Mesodermal cell (in vitro differentiated cells): ENCODE measurements at regions not wholly inside any gene's neighbourhood (a gene's known extent, or its start where the extent isn't known, plus 50 kb on each side); places are given as distances from the start of the nearest gene placed in this dataset.

Source experiments
- H3K27ac ChIP-seq: 2 replicates; pipeline ENCODE4 v1.7.0; 2013; ENCODE audit warnings: mild to moderate bottlenecking, low read depth, low read length, moderate library complexity; ENCODE audit not compliant: severe bottlenecking
- H3K36me3 ChIP-seq: 2 replicates; pipeline ENCODE4 v1.7.1; 2013; ENCODE audit warnings: mild to moderate bottlenecking, low read length, moderate library complexity; ENCODE audit not compliant: control insufficient read depth, insufficient read depth
- H3K4me1 ChIP-seq: one replicate; pipeline ENCODE4 v1.7.1; 2013; ENCODE audit warnings: mild to moderate bottlenecking, low read length; ENCODE audit not compliant: insufficient read depth, control insufficient read depth, poor library complexity, severe bottlenecking
- H3K4me3 ChIP-seq: 2 replicates; pipeline ENCODE4 v1.7.0; 2013; ENCODE audit warnings: low read length, control low read depth, mild to moderate bottlenecking; ENCODE audit not compliant: insufficient read depth, poor library complexity, severe bottlenecking; ENCODE audit errors: extremely low read depth
- H3K9me3 ChIP-seq: 2 replicates; pipeline ENCODE4 v1.7.1; 2013; ENCODE audit warnings: mild to moderate bottlenecking, low read length, moderate library complexity; ENCODE audit not compliant: control insufficient read depth
- WGBS, 2 experiments: methylation state at CpG; one replicate each; pipeline ENCODE4 v1.1.5; 2013; ENCODE audit warnings: missing lambda C conversion rate in 2 of 2; ENCODE audit not compliant: insufficient coverage in 2 of 2; 5-methylcytosine and 5-hydroxymethylcytosine counted together

DNA sequence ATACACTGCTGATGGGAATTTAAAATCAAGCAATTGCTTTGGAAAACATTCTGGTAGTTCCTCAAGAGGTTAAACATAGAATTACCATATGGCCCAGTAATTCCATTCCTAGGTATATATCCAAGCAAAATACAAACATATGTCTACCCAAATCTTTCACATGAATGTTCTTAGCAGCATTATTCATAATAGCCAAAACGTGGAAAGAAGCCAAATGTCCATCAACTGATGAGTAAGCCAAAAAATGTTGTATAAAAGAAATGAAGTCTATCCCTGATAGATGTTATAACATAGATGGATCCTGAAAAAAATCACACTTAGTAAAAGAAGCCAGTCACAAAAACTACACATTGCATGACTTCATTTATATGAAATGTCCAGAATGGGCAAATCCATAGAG lies 893.0 kb downstream of the SORCS3 start:
- Histone ChIP-seq H3K27ac (no peak overlapping the region), H3K9me3 (no peaks in the 10 kb centered on the region), H3K36me3 (no peaks in the 10 kb centered on the region), H3K4me1 (no peaks in the 10 kb centered on the region), H3K4me3 (no peak overlapping the region)
- no CpG with 5 or more reads among the region's 1 CpG for WGBS, 2 experiments

DNA sequence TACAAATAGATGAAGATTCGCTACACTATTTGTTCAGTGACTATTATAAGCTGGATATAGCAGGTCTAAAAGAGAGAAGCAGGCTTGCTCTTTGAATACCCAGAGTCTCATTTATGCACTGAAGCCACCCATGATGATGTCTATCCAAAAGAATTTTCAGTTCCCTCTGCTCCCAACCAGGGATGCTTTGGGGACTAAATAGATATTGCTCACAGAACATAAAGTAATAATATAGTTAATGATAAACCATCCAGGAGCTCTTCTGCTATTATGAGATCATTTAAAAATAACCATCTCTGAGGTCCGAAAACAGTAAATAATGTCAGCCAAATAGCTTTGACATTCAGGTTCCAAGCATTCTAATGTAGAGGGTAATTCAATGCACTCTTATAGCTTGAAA lies 875.4 kb downstream of the SORCS3 start:
- Histone ChIP-seq H3K36me3 (no peaks in the 10 kb centered on the region), H3K27ac (no peak overlapping the region), H3K4me1 (no peaks in the 10 kb centered on the region), H3K9me3 (no peaks in the 10 kb centered on the region), H3K4me3 (no peak overlapping the region)
- WGBS, 2 experiments = no CpG with 5 or more reads among the region's 2 CpGs

DNA sequence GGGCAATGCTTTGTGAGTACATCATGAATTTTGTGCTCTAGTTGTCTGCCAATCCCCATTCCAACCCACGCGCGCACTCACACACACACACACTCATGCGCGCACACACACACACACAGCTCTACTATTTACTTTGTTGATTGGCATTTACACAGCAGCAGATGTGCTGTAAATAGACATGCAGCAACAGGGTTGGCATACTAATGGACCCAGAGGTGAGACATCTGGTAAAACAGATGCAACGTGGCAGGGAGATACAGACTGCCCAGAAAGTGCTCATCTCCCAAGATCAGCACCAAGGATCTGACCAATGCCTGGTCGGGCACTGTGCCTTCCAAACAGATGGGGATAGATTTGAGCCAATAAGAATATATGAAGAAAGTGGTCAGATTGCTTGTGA lies 873.0 kb downstream of the SORCS3 start:
- Histone ChIP-seq H3K4me3 (no peak overlapping the region), H3K27ac (no peak overlapping the region), H3K9me3 (no peaks in the 10 kb centered on the region), H3K36me3 (no peaks in the 10 kb centered on the region), H3K4me1 (no peaks in the 10 kb centered on the region)
- 82 to 89% methylated on average over 1 to 5 of the region's 7 CpGs for WGBS, 2 experiments

DNA sequence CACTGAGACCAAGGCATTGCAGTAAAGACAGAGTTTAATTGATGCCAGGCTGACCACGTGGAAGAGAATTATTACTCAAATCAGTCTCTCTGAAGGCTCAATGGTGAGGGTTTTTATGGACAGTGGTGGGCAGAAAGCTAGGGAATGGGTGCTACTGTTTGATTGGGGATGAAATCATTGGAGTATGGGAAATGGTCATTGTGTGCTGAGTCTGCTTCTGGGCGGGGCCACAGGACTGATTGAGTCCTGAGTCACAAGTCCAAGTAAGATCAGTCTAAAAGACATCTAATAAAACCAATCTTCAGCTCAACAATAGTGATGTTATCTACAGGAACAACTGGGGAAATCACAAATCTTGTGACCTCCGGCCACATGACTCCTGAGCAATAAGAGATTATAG lies 868.4 kb downstream of the SORCS3 start:
- WGBS, 2 experiments = 80 to 100% methylated on average over 1 of the region's 3 CpGs
- Histone ChIP-seq H3K4me3 (no peak overlapping the region), H3K4me1 (no peaks in the 10 kb centered on the region), H3K27ac (no peak overlapping the region), H3K36me3 (no peaks in the 10 kb centered on the region), H3K9me3 (no peaks in the 10 kb centered on the region)

DNA sequence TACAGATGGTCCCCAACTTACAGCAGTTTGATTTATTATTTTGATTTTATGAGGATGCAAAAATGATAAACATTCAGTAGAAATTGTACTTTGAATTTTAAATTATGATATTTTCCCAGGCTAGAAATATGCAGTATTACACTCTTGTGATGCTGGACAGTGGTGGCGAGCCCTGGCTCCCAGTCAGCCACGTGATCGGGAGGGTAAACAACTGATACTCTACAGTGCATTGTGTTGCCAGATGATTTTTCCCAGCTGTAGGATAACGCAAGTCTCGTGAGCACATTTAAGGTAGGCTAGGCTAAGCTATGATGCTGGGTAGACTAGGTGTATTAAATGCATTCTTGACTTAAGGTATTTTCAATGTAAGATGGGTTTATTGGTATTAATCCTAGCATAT lies 865.2 kb downstream of the SORCS3 start:
- no peaks in the 10 kb centered on the region for H3K9me3 ChIP-seq
- no peaks in the 10 kb centered on the region for H3K36me3 ChIP-seq
- 91 to 94% methylated on average over 5 of the region's 5 CpGs for WGBS, 2 experiments
- H3K4me1 ChIP-seq = no peaks in the 10 kb centered on the region
- no peak overlapping the region for H3K4me3 ChIP-seq
- H3K27ac ChIP-seq = no peak overlapping the region

DNA sequence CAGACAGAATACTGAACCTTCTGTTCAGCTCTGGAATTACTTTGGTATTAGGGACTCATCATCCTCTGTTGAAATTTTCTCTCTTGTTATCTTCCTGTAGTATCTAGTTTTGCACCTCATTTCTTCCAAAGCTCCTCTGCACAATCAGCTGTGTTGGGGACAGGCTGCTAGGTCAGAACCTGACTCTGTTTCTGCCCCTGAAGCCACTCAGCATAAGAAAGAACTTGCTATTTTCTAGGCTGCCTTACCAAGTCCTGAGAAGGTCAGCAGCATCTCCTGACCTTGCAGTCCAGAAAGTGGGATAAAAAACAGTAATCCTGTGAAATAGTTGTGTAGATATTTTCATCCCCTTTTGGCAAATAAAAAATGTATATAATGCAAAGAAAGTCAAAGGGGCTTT lies 862.6 kb downstream of the SORCS3 start:
- H3K9me3 ChIP-seq = no peaks in the 10 kb centered on the region
- H3K36me3 ChIP-seq = no peaks in the 10 kb centered on the region
- no peak overlapping the region for H3K27ac ChIP-seq
- no peak overlapping the region for H3K4me3 ChIP-seq
- H3K4me1 ChIP-seq = no peaks in the 10 kb centered on the region

DNA sequence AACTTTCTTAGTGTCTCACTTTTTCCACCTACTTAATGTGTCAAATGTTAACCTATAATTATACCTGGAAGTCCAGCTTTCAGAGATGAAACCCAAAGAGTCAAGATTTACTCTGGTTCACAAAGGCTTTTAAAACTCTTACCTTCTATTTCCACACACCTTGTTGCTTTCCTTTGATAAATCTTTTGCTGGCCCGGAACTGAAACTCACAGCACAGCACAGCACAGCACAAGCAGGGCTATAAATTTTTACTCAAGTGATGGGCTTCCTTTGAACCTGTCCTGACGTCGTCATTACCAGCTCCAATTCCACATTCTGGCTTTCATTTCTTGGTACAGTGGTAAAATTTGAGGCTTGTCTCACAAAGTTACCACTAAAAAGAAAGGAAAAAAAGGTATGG lies 861.0 kb downstream of the SORCS3 start:
- no peaks in the 10 kb centered on the region for H3K9me3 ChIP-seq
- no peak overlapping the region for H3K4me3 ChIP-seq
- WGBS, 2 experiments = 84 to 100% methylated on average over 1 to 3 of the region's 3 CpGs
- H3K4me1 ChIP-seq = no peaks in the 10 kb centered on the region
- H3K36me3 ChIP-seq = no peaks in the 10 kb centered on the region
- H3K27ac ChIP-seq = no peak overlapping the region

DNA sequence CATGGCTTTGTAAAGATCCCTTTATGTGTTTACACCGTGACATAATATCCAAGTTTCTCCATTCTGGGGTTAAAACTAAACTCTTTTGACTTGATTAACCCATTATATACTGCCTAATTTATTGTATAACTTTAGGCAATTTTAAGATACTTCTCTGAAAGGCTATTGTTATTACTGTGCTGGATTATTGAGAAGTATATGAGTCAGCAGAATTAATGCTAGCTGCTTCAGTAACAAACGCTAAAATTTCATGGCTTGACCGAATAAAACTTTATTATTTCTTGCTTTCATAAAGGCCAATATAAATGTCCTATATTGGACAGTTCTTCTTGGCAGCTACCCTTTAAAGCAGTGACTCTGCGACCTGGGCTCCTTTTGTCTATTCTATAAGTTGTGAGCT lies 853.9 kb downstream of the SORCS3 start:
- WGBS, 2 experiments = 86% methylated on average over 3 of the region's 4 CpGs; no CpG with 5 or more reads in 1 of the 2 experiments
- Histone ChIP-seq H3K27ac (no peak overlapping the region), H3K4me3 (no peak overlapping the region), H3K36me3 (no peaks in the 10 kb centered on the region), H3K9me3 (no peaks in the 10 kb centered on the region), H3K4me1 (no peaks in the 10 kb centered on the region)

DNA sequence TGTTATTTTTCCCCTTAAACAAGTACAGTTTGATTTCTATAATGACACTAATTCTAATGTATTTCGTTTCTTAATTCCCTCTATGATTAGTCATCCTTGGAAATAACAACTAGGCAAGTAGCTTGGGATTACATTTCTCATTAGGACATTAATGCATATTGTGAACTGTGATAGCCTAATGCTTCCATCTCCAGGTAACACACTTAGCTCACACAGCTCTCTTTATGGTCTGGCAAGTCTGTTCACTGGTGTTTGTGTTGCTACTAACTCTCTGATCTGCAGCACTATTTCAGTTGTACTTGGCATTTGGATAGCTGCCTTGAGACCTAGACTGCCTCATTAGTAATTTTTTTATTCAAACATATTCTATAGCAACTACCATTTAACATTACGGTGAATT lies 853.2 kb downstream of the SORCS3 start:
- H3K4me1 ChIP-seq = no peaks in the 10 kb centered on the region
- no peaks in the 10 kb centered on the region for H3K9me3 ChIP-seq
- no peaks in the 10 kb centered on the region for H3K36me3 ChIP-seq
- no peak overlapping the region for H3K4me3 ChIP-seq
- no peak overlapping the region for H3K27ac ChIP-seq
- 86% methylated on average over 1 of the region's 2 CpGs; no CpG with 5 or more reads in 1 of the 2 experiments for WGBS, 2 experiments

DNA sequence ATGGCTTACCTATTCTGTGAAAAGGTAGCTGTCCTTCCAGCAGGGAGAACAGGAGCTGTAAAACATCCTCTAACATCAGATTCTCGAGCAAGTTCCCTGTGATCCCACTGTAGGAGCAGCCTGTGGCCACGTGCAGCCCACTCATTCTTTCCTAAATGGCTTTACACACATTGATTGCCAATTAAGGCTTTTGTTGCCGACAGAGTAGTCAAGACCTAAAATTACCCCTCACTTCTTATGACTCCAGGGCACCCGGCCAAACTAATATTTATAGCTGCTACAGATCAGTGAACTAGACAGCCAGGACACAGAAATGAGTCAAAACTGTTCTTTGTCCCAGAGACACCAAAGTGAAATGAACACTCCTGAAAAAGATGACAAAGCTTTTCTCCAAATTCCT lies 832.1 kb downstream of the SORCS3 start:
- 78 to 84% methylated on average over 3 to 4 of the region's 4 CpGs for WGBS, 2 experiments
- no peaks in the 10 kb centered on the region for H3K36me3 ChIP-seq
- no peak overlapping the region for H3K4me3 ChIP-seq
- no peaks in the 10 kb centered on the region for H3K9me3 ChIP-seq
- no peak overlapping the region for H3K27ac ChIP-seq
- H3K4me1 ChIP-seq = no peaks in the 10 kb centered on the region

DNA sequence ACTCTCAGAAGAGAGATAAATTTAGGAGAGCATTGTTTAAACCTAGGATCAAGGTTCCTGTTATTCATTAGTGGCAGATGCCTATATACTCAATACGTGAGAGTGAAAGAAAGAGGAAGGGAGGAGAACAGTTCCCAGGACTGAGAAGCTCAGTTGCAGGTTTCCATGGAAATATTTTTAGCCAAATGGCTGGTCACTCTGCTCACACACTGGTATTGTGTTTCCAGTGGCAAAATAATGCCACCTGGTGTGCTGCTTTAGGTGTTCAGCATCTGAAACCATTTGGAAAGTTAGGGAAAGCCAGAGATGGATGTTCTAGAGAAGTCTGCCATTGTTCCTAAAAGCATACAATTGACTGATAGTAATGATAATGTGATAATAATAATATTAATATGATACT lies 827.7 kb downstream of the SORCS3 start:
- H3K9me3 ChIP-seq = no peaks in the 10 kb centered on the region
- no peak overlapping the region for H3K27ac ChIP-seq
- 82 to 83% methylated on average over 1 of the region's 1 CpG for WGBS, 2 experiments
- H3K4me3 ChIP-seq = no peak overlapping the region
- no peaks in the 10 kb centered on the region for H3K36me3 ChIP-seq
- no peaks in the 10 kb centered on the region for H3K4me1 ChIP-seq

DNA sequence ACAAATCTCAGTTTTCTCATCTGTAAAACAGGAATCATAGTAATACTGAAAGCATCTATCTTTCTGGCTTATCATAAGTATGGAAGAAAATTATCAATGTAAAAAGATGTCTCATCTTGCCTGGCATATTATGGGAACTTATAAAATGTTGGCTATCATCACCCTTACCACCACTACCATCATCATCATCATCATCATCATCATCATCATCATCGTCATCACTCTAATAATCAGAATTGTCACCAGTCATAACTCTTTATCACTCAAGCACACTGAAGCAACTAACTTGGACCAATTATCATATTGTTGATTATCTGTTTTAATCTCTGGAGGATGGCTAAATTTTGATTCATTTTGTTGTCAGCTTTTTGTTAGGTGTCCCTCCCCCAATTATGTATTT lies 825.4 kb downstream of the SORCS3 start:
- H3K4me3 ChIP-seq = no peak overlapping the region
- no peaks in the 10 kb centered on the region for H3K4me1 ChIP-seq
- no peaks in the 10 kb centered on the region for H3K36me3 ChIP-seq
- no peak overlapping the region for H3K27ac ChIP-seq
- WGBS, 2 experiments = no CpG with 5 or more reads among the region's 1 CpG
- H3K9me3 ChIP-seq = no peaks in the 10 kb centered on the region
